ENCODE measurements at regions not wholly inside any gene's neighbourhood (a gene's known extent, or its start where the extent isn't known, plus 50 kb on each side); places are given as distances from the start of the nearest gene placed in this dataset.

GRCh38 chr3:193754719-193755118, 161.7 kb downstream of the OPA1 start:
- DNase-seq, result no peak

DNA sequence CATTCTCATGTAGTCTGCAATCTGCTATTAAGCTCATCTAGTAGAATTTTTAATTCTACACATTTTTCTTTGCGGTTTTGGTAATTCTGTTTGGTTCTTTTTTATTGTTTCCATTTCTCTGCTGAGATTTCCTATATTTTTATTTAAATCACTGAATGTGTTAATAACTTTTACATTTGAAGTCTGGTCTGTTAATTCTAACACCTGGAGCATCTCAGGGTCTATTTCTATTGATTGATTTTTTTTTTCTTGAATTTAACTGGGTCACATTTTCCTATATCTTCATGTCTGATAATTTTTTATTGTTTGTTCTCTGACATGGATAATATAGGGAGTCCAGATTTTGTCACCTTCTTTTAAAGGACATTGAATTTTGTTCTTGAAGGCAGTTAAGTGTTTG, 163.5 kb downstream of the OPA1 start:
- DNase-seq, result no peak

- no peak for DNase-seq
Measured at GRCh38 chr3:193757457-193757856, 164.4 kb downstream of the OPA1 start.

GRCh38 chr3:193761969-193762368, 169.0 kb downstream of the OPA1 start:
- no peak for DNase-seq

GRCh38 chr3:193762657-193763056, 169.6 kb downstream of the OPA1 start:
- DNase-seq, result no peak

DNA sequence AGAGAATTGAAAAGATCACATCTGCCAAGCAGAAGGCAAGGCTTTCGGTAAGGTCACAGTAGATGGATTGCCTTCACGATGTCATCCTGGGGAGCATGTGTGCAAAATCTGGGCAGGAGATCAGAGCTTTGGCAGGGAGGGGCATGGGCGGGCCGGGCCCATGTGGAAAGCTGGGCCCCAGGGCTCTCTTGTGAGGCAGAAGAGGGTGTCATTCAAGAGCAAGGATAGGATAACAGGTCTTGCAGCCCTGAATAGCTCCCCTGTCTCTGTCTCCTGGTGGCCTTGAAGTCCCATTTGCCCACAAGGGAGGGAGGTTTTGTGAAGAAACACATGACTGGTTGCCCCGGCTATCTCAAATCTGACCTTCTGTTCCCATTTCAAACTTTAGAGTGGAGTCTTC, 172.0 kb downstream of the OPA1 start:
- no peak for DNase-seq

DNA sequence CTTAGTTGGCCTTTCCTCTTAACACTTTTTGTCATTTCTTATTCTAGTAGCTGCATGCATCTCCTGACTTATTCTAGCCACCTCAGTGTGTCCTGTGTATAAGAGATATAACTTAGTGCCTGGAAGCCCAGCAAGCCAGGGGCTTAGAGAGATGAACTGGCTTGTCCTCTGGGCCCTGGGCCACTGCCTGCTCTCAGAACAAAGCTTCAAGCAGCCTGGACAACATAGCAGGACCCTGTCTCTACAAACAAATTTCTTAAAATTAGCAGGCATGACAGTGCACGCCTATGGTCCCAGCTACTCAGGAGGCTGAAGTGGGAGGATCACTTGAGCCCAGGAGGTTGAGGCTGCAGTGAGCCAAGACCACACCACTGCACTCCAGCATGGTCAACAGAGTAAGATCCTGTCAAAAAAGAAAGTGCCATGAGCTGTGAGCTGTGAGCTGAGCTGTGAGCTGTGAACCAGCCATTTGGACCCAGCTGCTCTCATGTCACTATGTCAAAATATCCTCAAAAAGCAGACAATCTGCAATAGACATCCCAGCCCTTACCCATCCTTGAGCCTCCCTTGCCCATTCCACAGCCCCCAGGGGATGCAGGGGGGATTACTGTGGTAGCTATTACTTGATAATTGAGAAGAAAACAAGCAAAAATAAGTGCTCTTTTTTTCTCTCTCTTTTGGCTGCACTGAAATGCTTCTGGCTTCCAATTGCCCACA, 174.5 kb downstream of the OPA1 start:
- no peak for DNase-seq

- no peak for DNase-seq
Measured at GRCh38 chr3:193768070-193768394, 175.0 kb downstream of the OPA1 start.

- no peak for DNase-seq
Measured at GRCh38 chr3:193769437-193769836, 176.4 kb downstream of the OPA1 start.

DNA sequence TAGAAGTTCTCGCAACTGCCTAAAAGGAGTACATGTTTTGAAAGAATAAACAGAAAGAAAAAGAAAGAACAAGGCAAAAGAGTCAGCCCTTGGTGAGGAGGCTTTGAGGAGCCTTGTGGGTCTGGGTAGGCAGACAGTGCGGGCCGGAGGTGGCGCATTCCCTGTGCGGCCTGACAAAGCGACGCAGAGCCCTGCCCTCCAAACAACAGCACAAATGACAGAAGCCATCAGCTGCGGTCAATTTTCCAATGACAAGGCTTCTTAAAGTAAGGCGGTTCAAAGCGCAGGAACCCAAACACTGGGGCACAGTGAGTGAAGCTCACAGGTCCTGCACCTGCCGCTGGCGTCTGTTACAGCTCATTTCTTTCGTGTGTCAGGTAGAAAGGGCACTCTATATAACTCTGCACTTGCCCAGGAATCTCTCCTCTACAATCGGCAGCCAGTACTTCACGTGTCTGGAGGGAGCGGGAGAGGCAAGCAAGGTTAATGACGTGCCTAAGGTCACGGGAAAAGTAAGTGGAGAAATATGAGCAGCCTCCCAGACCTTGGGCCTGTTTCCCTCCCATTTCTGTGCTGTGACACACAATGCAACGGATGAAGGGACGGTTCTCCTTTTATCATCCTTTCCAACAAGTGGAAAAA, 178.1 kb downstream of the OPA1 start:
- DNase-seq, result no peak

GRCh38 chr3:193771653-193772421, 178.8 kb downstream of the OPA1 start:
- no peak for DNase-seq

GRCh38 chr3:193772422-193772763, 179.4 kb downstream of the OPA1 start:
- DNase-seq, result no peak

- no peak for DNase-seq
Measured at GRCh38 chr3:193773266-193774220, 180.5 kb downstream of the OPA1 start.

DNA sequence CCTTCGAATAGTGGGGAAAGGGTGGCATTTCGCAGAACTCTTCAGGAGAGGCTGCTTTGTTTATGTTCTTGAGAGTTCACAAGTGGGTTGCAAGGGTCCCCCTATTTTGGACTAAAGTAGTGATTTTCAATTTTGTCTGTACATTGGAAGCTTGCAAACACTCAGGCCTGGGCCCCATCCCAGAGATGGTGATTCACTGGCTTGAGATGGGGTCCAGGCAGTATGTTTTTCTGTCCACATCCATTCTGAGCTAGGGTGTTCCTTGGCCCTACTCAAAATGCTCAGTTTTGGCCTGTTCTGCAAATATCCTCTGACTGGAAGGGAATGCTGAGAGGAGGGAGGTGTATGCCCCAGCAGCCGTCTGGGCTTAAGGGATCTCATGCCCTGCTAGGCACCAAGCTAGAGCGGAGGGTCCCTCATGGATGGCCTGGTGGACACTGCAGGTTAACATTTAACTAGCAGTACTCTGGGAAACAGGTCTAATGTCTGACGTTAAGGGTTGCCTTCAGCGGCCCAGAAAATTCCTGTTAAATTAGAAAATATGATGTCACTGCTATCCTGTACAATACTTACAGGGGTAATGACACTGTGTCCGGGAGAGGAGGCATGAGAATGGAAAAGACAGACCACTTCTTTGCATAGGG, 181.4 kb downstream of the OPA1 start:
- no peak for DNase-seq

DNA sequence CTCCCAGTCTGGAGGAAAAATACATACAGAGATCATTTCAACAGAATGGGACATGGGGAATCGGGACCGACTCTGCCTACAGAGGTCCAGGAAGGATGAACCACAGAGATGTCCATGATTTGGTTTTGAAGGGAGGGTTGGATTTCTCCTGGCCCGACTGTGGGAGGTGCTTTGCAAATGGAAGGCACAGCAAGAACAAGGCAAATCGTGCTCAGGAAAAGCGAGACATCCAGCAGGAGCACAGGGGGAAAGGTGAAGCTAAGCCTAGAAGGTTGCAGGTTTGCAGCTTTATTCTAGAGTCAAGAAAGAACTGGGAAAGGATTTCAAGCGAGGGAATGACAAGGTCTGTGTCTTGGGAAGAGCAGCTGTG, 181.9 kb downstream of the OPA1 start:
- no peak for DNase-seq

DNA sequence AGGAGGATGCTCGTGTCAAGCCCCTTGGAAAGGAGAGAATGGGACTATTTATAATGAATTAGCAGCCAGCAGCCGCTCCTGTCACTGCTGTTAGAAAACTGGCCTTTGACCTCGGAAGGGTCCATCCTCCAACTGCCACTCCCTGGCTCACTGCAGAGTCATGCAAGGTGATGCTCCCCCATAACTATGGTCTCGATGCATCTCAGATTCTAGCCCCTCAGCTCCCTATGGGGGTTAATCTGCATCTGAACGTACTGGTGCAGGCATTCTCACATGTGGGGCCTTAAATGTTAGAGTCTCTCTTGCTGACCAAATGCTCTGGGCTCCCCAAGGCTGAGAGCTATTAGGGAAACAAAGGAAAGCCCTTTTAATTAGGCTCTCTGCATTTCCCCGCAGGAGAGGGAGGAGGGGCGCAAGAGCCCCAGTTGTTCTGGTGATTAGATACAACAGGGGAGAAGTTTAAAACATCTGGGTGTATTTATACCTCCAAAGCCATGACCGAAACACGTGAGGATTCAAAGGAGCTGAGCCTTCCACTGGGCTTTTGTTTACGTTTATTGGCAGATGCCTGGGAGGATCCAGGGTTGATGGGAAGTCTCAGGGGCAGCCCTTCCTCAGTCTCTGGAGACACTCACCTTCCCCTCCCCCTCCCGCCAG, 182.5 kb downstream of the OPA1 start:
- no peak for DNase-seq

DNA sequence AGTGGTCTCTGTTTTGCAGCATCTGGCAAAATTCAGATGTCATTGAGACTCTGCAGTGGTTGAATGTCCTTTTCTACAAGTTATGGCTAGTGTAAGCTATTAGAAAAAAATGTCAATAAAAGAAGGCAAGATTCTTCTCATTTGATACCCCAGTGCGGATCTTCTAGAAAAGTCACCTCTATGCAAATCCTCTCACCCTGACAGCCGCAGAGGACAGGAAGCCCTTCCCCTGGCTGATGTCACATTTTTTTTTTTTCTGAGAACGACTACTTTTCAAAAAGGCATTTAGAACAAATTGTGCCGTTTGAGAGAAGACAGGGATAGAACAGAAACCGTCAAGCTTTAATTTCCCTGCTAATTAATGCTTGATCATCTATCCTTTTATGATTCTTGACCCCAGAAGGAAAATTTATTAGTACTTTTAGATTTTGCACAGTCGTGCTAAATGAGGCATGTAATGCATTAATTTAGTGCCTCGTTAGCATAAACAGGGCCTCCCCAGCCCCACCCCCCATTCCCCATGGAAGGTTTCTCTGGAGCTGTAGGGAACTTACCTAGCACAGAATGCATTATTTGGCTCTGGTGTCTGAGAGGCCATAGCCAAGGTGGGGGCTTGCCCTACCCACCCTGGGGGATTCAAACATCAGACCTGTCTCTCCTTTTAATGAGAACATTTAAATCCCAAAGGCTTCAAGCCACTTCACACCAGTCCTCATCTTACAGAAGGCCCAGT, 183.8 kb downstream of the OPA1 start:
- DNase-seq, result no peak

DNA sequence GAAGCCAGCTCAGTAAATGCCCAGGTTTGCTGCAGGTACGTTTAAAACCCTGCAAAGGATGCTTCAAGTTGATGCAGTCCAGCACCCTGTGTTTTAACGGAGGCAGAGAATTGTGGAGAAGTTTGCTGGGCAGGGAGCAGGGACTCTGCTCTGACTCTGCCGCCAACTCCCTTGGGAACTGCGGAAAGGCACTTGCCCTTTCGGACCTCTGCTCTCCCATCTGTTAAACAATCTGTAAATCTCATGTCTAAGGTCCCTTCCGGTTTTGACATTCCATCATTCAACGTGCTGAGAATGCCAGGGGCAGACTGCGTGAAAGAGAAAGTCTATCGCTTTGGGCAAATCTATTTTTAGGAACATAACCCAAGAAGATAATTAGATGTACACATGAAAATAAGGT, 184.5 kb downstream of the OPA1 start:
- no peak for DNase-seq

GRCh38 chr3:193778676-193779075, 185.7 kb downstream of the OPA1 start:
- no peak for DNase-seq

- no peak for DNase-seq
Measured at GRCh38 chr3:193779933-193780332, 186.9 kb downstream of the OPA1 start.

GRCh38 chr3:193780397-193780796, 187.4 kb downstream of the OPA1 start:
- DNase-seq, result no peak
